H1 (cell line): ENCODE measurements at regions not wholly inside any gene's neighbourhood (a gene's known extent, or its start where the extent isn't known, plus 50 kb on each side); places are given as distances from the start of the nearest gene placed in this dataset.

ENCODE experiments used
- CREB1 ChIP-seq: IDR thresholded peaks from 2 replicates; pipeline ENCODE4 v1.6.1; 2012; ENCODE audit warnings: inconsistent platforms
- SP1 ChIP-seq: IDR thresholded peaks from 2 replicates; pipeline ENCODE4 v1.6.1; 2011; ENCODE audit warnings: low read depth, low read length

DNA sequence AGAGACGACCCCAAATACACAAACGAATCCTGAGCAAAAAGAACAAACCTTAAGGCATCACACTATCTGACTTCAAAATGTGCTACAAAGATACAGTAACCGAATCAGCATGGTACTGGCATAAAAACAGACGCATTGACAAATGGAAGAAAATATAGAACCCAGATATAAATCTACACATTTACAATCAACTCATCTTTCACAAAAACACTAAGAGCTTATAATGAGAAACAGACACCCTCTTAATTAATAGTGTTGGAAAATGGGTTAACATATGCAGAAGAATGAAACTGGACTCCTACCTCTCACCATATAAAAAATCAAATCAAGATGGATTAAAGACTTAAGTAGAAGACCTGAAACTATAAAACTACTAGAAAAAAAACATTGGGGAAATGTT is 130.3 kb upstream of the DCBLD2 start:
- TF ChIP-seq SP1 = no peak
- no peak for TF ChIP-seq CREB1
